HEK293 (cell line): ENCODE measurements at regions not wholly inside any gene's neighbourhood (a gene's known extent, or its start where the extent isn't known, plus 50 kb on each side); places are given as distances from the start of the nearest gene placed in this dataset.

Source experiments
- CTCF ChIP-seq: fragments of 450-650 bp; formaldehyde crosslinking; IDR thresholded peaks from 2 replicates; pipeline ENCODE4 v1.5.1; 2016; ENCODE audit warnings: missing biosample characterization, missing genetic modification characterization
- ZNF785 ChIP-seq: fragments of 450-650 bp; formaldehyde crosslinking; IDR thresholded peaks from 2 replicates; pipeline ENCODE4 v1.5.1; 2016; ENCODE audit warnings: missing biosample characterization, missing genetic modification characterization

- TF ChIP-seq CTCF = no peak
- TF ChIP-seq ZNF785 (tag by site-specific recombination) = no peak
Observed at GRCh38 chr9:99573886-99574285, 247.8 kb upstream of the NR4A3 start.
